ENCODE measurements at regions not wholly inside any gene's neighbourhood (a gene's known extent, or its start where the extent isn't known, plus 50 kb on each side); places are given as distances from the start of the nearest gene placed in this dataset.

GRCh38 chr3:64853456-64853855 lies 165.7 kb upstream of the ADAMTS9 start:
- no peak overlapping the region for H3K4me3 ChIP-seq (ENCODE audit: low read depth, low read length)
- DNase-seq (ENCODE audit: low read depth) = no peak
- TF ChIP-seq, protein P1, sequence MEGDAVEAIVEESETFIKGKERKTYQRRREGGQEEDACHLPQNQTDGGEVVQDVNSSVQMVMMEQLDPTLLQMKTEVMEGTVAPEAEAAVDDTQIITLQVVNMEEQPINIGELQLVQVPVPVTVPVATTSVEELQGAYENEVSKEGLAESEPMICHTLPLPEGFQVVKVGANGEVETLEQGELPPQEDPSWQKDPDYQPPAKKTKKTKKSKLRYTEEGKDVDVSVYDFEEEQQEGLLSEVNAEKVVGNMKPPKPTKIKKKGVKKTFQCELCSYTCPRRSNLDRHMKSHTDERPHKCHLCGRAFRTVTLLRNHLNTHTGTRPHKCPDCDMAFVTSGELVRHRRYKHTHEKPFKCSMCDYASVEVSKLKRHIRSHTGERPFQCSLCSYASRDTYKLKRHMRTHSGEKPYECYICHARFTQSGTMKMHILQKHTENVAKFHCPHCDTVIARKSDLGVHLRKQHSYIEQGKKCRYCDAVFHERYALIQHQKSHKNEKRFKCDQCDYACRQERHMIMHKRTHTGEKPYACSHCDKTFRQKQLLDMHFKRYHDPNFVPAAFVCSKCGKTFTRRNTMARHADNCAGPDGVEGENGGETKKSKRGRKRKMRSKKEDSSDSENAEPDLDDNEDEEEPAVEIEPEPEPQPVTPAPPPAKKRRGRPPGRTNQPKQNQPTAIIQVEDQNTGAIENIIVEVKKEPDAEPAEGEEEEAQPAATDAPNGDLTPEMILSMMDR (IDR thresholded peaks at IDR 0.05; ENCODE audit: insufficient read depth, low read length) = no peak

DNA sequence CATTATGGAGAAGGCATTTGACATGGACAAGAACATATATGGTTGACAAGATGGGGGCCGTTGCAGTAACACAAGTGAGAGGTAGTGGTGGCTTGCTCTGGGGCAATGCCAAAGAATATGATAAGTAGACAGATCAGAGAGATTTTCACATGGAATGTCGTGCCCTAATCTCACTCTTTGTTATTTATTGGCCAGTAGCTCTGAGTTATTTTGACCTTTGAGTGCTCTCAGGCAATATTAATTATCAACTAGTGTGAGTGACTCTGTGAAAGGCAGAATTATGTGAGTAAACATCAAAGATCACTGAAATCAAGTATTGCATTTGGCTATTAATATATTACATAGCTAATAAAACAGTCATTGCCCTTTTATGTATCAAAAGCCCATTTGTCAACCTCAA lies 164.9 kb upstream of the ADAMTS9 start:
- no peak overlapping the region for H3K4me3 ChIP-seq (ENCODE audit: low read depth, low read length)
- TF ChIP-seq, protein P1 (IDR thresholded peaks at IDR 0.05; ENCODE audit: insufficient read depth, low read length) = no peak
- no peak for DNase-seq (ENCODE audit: low read depth)

DNA sequence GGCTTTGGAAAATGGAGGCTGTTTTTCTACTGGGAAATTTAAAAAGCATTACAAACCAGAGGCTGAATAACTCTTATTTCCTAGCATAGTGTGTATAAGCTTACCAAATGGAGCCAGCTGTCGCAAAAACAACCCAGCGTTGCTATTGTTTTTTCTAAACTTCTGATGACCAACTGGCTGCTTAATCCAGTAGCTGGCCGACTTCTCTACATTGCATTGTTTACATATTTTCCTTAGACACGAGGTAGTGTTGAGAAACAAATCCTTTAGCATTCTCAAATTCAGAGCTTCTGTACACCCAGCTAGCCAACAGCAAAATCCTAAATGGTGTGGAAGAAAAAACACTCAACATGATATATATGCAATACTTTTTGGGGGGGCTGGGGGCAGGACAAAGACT lies 161.0 kb upstream of the ADAMTS9 start:
- H3K4me3 ChIP-seq (ENCODE audit: low read depth, low read length) = no peak overlapping the region
- no peak for DNase-seq (ENCODE audit: low read depth)
- TF ChIP-seq, protein P1 (IDR thresholded peaks at IDR 0.05; ENCODE audit: insufficient read depth, low read length) = no peak

DNA sequence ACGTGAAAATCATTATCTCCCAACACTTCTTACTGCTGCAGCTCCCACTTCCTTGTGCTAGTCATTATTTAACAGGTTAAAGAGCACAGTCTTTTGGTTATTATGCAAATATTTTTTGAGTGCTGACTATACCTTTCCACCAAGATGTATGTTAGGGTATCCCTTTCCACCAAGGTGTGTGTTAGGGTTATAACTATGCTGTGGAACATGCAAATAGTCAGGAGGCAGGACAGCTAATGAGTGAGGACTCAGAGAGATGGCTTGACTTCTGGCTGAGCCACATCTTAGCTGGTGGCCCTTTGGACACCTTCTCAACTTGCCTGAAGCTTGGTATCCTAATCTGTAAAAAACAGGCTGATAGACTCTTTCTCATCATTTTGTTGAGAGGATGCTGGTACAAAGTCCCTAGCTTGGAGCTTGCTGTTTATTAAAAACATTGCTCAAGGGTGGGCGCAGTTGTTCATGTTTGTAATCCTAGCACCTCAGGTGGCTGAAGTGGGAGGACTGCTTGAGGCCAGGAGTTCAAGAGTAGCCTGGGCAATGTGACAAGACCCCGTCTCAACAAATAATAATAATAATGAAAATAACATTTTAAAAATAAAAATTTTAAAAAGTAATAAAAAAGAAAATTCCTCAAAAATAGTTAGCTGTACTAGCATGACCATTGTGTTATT lies 160.5 kb upstream of the ADAMTS9 start:
- no peak for DNase-seq (ENCODE audit: low read depth)
- no peak overlapping the region for H3K4me3 ChIP-seq (ENCODE audit: low read depth, low read length)
- TF ChIP-seq, protein P1 (IDR thresholded peaks at IDR 0.05; ENCODE audit: insufficient read depth, low read length) = no peak

DNA sequence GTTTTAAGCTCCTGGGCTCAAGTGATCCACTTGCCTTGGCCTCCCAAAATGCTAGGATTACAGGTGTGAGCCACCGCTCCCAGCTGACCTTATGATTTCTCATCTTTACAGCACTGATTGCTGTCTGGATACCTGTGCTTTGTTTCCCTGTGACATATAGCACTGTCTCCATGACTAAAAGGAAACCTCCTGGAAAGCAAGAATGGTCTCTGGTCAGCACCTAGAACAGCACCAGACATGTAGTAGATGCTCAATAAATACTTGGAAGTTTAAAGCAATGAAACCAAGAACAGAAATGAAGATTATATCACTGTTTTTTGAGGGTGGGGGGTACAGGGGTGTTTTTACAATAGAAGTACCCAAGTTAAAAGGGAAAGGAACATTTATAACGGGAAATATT lies 156.8 kb upstream of the ADAMTS9 start:
- TF ChIP-seq, protein P1 (IDR thresholded peaks at IDR 0.05; ENCODE audit: insufficient read depth, low read length) = no peak
- no peak for DNase-seq (ENCODE audit: low read depth)
- H3K4me3 ChIP-seq (ENCODE audit: low read depth, low read length) = no peak overlapping the region

DNA sequence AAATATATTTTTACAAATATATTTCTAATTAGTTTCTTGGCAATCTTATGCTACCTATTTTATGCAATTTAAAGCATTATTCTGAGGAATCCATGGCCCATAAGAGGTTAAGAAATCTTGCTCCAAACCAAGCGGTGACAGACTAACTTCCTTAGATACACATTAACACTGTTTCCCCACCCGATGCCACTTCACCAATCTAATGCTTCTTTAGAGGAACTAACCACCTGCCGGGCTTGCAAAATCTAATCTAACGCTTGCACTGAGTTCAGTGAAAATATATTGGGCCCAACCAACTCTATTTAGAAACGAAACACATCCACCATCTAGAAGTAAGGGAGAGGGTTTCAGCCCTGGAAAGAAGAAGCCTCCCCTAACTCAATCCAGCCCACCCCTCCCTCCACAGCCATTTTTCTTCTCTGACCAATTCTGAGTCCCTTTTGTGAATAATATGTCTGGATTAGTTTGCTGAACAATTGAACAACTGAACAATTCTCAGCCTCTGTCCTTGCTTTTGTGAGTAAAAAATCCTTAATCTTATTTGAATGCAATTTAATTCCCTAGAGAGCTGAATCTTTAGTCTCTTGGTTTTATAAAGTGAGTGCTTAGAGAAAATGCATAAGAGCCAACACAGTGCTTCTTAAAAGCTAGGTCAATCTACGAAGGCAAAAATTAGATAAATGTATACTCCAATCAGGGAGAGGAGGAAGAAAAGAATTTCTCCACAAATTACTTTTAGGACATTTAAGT lies 150.4 kb upstream of the ADAMTS9 start:
- no peak overlapping the region for H3K4me3 ChIP-seq (ENCODE audit: low read depth, low read length)
- TF ChIP-seq, protein P1 (IDR thresholded peaks at IDR 0.05; ENCODE audit: insufficient read depth, low read length) = no peak
- DNase-seq (ENCODE audit: low read depth) = no peak

Measured in fibroblast of the aortic adventitia (primary cell).